ENCODE measurements at regions not wholly inside any gene's neighbourhood (a gene's known extent, or its start where the extent isn't known, plus 50 kb on each side); places are given as distances from the start of the nearest gene placed in this dataset.

- Histone ChIP-seq H2AFZ (ENCODE audit: low read length) (no peak overlapping the region), H3K79me2 (ENCODE audit: insufficient read depth, low read length) (no peaks in the 10 kb centered on the region), H3K36me3 (ENCODE audit: insufficient read depth, low read length) (peaks cover 4% of the 10 kb centered on the region), H3K27ac (ENCODE audit: low read depth, low read length) (no peak overlapping the region), H3K9me3 (ENCODE audit: low read depth, low read length) (no peaks in the 10 kb centered on the region), H3K4me3 (ENCODE audit: insufficient read depth, low read length) (no peak overlapping the region), H3K4me1 (ENCODE audit: insufficient read depth, low read length) (peaks cover 4% of the 10 kb centered on the region), H3K4me2 (ENCODE audit: insufficient read depth, low read length) (no peak overlapping the region), H3K27me3 (ENCODE audit: insufficient read depth, low read length) (no peaks in the 10 kb centered on the region), H4K20me1 (ENCODE audit: insufficient read depth, low read length) (no peaks in the 10 kb centered on the region)
- no peak for TF ChIP-seq CTCF (IDR thresholded peaks at IDR 0.05; ENCODE audit: extremely low read depth, low read depth, low read length)
- DNase-seq (ENCODE audit: insufficient read length, low spot score, missing footprints) = no peak
Measured at GRCh38 chr6:25084508-25084833, 148.7 kb upstream of the RIPOR2 start.

GRCh38 chr6:25085756-25086155, 150.0 kb upstream of the RIPOR2 start:
- no peaks in the 10 kb centered on the region for H4K20me1 ChIP-seq (ENCODE audit: insufficient read depth, low read length)
- TF ChIP-seq CTCF (IDR thresholded peaks at IDR 0.05; ENCODE audit: extremely low read depth, low read depth, low read length) = no peak
- H3K79me2 ChIP-seq (ENCODE audit: insufficient read depth, low read length) = no peaks in the 10 kb centered on the region
- peaks cover 4% of the 10 kb centered on the region for H3K4me1 ChIP-seq (ENCODE audit: insufficient read depth, low read length)
- H3K9me3 ChIP-seq (ENCODE audit: low read depth, low read length) = no peaks in the 10 kb centered on the region
- H3K27me3 ChIP-seq (ENCODE audit: insufficient read depth, low read length) = no peaks in the 10 kb centered on the region
- H3K4me3 ChIP-seq (ENCODE audit: insufficient read depth, low read length) = no peak overlapping the region
- no peak overlapping the region for H3K4me2 ChIP-seq (ENCODE audit: insufficient read depth, low read length)
- H2AFZ ChIP-seq (ENCODE audit: low read length) = no peak overlapping the region
- no peak overlapping the region for H3K27ac ChIP-seq (ENCODE audit: low read depth, low read length)
- DNase-seq (ENCODE audit: insufficient read length, low spot score, missing footprints) = no peak
- peaks cover 4% of the 10 kb centered on the region for H3K36me3 ChIP-seq (ENCODE audit: insufficient read depth, low read length)

GRCh38 chr6:25086500-25087091, 150.8 kb upstream of the RIPOR2 start:
- Histone ChIP-seq H3K4me1 (ENCODE audit: insufficient read depth, low read length) (peaks cover 4% of the 10 kb centered on the region), H3K79me2 (ENCODE audit: insufficient read depth, low read length) (no peaks in the 10 kb centered on the region), H3K4me2 (ENCODE audit: insufficient read depth, low read length) (no peak overlapping the region), H3K27me3 (ENCODE audit: insufficient read depth, low read length) (no peaks in the 10 kb centered on the region), H3K27ac (ENCODE audit: low read depth, low read length) (no peak overlapping the region), H3K4me3 (ENCODE audit: insufficient read depth, low read length) (no peak overlapping the region), H2AFZ (ENCODE audit: low read length) (no peak overlapping the region), H3K36me3 (ENCODE audit: insufficient read depth, low read length) (peaks cover 4% of the 10 kb centered on the region), H4K20me1 (ENCODE audit: insufficient read depth, low read length) (no peaks in the 10 kb centered on the region), H3K9me3 (ENCODE audit: low read depth, low read length) (no peaks in the 10 kb centered on the region)
- DNase-seq (ENCODE audit: insufficient read length, low spot score, missing footprints) = no peak
- TF ChIP-seq CTCF (IDR thresholded peaks at IDR 0.05; ENCODE audit: extremely low read depth, low read depth, low read length) = no peak

GRCh38 chr6:25088513-25088912, 152.8 kb upstream of the RIPOR2 start:
- Histone ChIP-seq H4K20me1 (ENCODE audit: insufficient read depth, low read length) (no peaks in the 10 kb centered on the region), H3K36me3 (ENCODE audit: insufficient read depth, low read length) (peaks cover 4% of the 10 kb centered on the region), H3K4me1 (ENCODE audit: insufficient read depth, low read length) (peaks cover 4% of the 10 kb centered on the region), H3K27me3 (ENCODE audit: insufficient read depth, low read length) (no peaks in the 10 kb centered on the region), H3K27ac (ENCODE audit: low read depth, low read length) (no peak overlapping the region), H3K9me3 (ENCODE audit: low read depth, low read length) (no peaks in the 10 kb centered on the region), H3K4me3 (ENCODE audit: insufficient read depth, low read length) (no peak overlapping the region), H3K79me2 (ENCODE audit: insufficient read depth, low read length) (no peaks in the 10 kb centered on the region), H3K4me2 (ENCODE audit: insufficient read depth, low read length) (no peak overlapping the region), H2AFZ (ENCODE audit: low read length) (no peak overlapping the region)
- DNase-seq (ENCODE audit: insufficient read length, low spot score, missing footprints) = no peak
- TF ChIP-seq CTCF (IDR thresholded peaks at IDR 0.05; ENCODE audit: extremely low read depth, low read depth, low read length) = no peak

Measured in osteoblast (primary cell).